OCI-M1 (cell line): ENCODE measurements at regions not wholly inside any gene's neighbourhood (a gene's known extent, or its start where the extent isn't known, plus 50 kb on each side); places are given as distances from the start of the nearest gene placed in this dataset.

Experiments used
- DNase-seq: peaks from one replicate; lab custom pipeline; 2025; lab: John Stamatoyannopoulos, UW

GRCh38 chr4:137632842-137633241 is 100.5 kb upstream of the PCDH18 start:
- DNase-seq: no peak

GRCh38 chr4:137631605-137632004 is 99.3 kb upstream of the PCDH18 start:
- no peak for DNase-seq

- DNase-seq: no peak
Measured at GRCh38 chr4:137630252-137630651, 98.0 kb upstream of the PCDH18 start.

DNA sequence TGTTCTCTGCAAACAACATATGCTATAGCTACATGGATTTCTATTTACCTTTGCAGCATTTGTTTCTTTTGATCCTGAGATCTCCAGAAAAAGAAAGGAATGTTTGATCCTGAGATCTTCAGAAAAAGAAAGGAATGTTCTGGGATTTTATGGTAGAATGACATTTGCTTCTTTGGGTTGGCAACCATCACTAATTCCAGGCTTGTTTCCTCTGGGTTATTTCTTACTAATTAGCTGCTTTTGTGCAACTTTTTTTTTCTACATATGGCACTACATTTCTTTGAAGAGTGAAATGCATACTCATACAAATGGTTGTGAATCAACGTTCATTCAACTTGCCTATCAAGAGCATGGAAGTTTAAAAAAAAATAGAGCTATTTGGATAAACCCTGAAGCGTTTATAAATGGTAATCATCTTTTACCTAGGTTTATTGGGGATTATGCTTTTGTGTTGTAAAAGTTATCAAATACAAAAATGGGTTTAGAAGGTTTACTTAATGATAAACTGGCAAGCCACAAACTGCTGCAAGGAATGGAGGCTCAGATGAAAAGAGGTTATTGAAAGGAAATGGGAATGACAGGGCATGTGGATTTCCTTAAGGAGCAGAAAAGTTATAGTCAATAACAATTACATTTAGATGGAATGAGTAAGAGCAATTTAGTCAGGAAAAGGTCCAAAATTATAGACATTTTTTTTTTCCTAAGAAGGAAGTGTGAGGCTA is 95.6 kb upstream of the PCDH18 start:
- DNase-seq: no peak

DNA sequence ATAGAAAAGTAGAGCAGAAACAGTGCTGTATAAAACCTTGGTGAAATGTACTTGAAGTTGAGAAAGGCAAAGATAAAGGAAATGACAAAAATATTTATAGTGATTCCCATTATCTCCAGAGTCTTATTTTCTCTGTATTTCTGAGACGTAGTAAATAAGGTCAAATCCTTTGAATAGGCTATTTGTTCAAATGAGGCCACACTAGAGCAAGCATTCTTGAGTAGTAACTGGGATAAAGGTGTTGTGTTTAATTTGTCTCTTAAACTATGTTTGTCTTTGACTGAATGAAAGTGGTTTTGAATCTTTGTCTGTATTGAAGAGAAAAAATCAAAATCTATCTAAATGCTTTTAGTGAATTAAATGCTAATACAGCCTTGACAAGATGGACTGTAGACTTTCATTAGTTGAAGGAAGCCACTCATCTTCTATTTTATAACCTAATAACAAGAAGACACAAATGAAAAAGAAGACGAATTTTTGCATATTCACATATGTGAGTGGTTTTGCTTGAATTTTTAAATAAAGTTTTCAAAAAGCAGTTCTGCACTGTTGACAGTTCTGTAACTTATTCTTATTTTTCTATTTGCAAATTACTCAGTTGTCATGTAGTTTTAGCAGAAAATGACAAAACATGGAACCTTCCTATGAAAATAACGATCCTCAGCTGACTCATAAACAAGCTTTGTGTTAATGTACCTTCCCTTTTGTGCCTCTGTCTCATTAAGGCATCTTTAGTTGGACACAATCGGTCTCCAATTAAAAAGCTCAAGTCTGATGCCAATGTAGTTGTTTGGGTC is 94.8 kb upstream of the PCDH18 start:
- no peak for DNase-seq

GRCh38 chr4:137623013-137623412 is 90.7 kb upstream of the PCDH18 start:
- DNase-seq: peak; percentile 52

- no peak for DNase-seq
Measured at GRCh38 chr4:137621056-137621455, 88.8 kb upstream of the PCDH18 start.

DNA sequence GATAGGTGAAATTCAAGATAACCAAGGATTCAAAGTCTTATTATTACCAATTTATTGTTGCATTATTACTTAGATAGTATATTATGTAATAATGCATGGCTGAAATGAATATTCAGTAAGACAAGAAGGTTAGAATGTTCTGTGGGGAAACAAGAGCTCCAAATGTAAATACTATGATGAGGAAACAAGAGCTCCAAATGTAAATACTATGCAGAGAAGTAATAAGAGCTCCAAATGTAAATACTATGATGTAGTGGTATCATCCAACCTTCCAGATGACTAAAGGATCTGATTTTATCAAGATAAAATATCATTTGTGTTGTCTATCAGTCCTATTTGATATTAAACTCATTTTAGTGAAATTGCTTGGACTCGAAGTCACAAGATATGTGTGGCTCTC is 82.2 kb upstream of the PCDH18 start:
- DNase-seq: no peak

DNA sequence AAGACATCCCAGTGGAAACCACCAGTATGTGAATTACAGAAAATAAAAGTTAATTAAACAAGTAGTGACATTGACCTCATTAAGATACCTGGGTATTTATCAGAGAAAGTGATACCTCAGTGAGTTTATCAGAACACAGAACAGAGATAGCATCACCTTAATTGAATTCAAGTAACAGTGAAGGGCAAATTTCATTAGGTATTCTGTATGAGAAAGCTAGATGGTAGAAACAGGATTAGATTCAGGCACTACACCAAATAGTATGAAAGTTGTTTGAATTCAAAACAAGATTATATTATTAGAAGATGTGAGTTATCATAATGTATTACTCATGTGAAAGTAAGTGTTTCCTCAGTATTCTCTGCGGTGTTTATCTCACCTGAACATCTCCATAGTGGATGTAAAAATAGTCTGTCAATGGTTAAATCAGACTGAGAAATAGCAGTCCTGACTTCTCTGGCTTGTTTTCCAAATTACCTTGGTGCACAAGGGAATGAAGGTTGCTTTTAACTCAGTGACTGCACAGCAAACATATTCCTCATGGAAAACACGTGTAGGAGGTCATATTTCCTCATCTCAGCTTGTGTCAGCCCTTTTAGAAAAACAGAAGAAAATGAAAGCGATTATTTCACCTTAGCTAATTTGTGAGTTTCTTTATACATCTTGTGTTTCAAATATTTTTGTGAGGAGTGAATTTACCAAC is 79.9 kb upstream of the PCDH18 start:
- DNase-seq: no peak

DNA sequence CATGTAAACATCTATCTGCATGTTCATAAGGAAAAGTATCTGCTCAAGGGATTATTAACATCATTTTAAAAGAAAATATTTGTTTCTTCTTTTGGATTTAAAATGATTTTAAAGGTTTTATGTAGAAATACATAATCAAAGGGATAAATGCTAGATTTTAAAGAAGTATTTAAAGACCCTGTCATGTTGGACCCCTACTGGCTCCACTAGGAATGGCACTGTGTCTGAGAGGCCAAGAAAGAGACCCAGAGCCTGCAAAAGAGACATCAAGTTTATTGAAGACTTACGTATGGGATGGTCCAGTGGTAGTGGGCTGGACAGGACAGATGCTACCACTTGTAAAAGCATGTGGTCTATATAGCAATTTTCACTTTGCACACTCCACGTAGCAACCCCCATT is 78.7 kb upstream of the PCDH18 start:
- peak; percentile 58 for DNase-seq

DNA sequence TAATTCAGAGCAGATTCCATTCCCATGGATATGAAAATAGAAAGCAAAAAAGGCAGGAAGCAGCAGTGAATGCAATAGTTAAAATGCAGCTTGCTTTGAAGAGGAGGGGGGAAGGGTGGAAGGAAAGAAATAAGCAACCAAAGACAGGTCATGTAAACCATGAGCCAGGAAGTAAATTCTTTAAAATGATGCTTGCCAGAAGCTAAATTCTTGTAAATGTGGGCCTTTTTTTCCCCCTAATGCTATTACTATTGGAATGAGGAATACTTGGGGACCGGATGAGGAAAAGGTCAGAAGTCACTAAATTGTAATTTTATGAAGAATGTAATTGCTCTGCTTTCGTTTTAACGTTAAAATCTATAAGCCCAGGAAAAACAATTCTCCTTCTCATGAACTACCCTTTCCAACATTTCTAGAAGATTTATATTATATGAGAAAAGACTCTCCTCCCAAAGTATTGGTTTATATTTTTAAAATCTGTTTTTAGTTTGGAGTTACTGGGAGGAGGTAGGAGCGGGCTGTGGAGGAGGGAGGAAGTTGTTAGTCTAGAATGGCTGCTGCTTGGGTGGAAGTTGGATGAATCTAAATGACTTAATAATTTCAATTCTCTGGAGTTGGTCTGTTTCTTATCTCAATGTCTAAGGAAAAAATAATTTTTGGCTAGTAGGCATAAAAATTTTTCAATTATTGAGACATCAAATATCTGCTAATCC is 77.6 kb upstream of the PCDH18 start:
- no peak for DNase-seq

DNA sequence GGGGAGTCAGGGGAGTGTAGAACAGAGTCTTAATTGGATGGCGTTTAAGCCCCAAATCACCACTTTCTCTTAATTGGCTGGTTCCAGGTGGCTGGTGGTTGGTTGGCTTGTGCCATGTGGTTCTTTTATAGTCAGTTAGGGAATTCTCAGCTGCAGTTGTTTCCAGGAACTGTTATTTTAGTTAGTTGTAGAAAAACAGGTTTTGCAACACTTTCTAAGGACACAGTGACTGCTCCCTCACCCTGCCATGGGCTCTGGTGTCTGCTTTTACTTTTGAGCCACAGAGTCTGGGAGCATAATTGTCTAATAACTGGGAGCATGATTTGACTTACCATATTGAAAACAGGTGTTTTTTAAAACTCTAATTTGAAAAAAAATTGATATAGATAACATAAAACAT is 75.8 kb upstream of the PCDH18 start:
- peak; percentile 47 for DNase-seq

- DNase-seq: no peak
Measured at GRCh38 chr4:137602436-137602835, 70.1 kb upstream of the PCDH18 start.

GRCh38 chr4:137601934-137602333 is 69.6 kb upstream of the PCDH18 start:
- no peak for DNase-seq

- DNase-seq: no peak
Measured at GRCh38 chr4:137599734-137600133, 67.4 kb upstream of the PCDH18 start.

DNA sequence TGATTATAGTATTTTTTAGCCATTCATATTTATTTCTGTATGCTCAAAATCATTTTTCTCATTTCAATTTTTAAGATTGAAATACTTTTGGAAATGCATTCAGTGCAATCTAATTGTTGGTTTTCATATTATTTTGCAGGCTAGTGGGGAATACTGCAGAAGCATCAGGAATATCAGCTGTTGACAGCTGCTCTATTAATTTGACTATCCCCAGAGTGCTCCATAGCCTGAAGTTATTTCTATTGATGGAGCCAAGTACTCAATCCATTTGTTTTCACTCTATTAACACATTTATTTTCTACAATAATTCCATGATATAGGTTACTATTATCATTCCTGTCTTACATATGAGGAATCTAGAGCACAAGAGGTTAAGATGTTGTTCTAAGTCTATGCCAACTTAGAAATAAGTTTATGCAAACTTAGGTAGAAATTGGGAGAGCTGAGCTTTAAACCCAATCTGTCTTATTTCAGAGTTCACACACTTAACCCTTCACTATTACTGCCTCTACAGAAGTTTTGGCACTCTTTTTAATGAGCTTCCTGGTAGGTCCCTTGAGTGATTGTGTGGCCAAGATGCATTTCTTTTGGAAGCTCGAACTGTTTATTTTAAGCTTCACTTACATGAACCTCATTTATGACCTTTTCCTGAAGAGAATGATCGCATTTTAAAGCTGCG is 65.6 kb upstream of the PCDH18 start:
- DNase-seq: no peak

GRCh38 chr4:137587796-137588195 is 55.5 kb upstream of the PCDH18 start:
- no peak for DNase-seq

- no peak for DNase-seq
Measured at GRCh38 chr4:137583671-137584070, 51.4 kb upstream of the PCDH18 start.
